Dedifferentiated amniotic fluid mesenchymal stem cell (primary cell): ENCODE measurements at regions not wholly inside any gene's neighbourhood (a gene's known extent, or its start where the extent isn't known, plus 50 kb on each side); places are given as distances from the start of the nearest gene placed in this dataset.
"Not testable (repeated sequence)": the region's sequence is repeated elsewhere in the genome, so short reads cannot be mapped to it uniquely, and the experiment has no call there.

Experiments used
- DNase-seq: peaks from one replicate; pipeline ENCODE4 v3.0.0-alpha.2; 2016; ENCODE audit errors: extremely low spot score

- DNase-seq, result not testable (repeated sequence)
Observed at GRCh38 chr22:48716154-48716553, 1111.5 kb downstream of the BRD1 start.

- DNase-seq, result no peak
Observed at GRCh38 chr22:48715511-48715910, 1112.2 kb downstream of the BRD1 start.

GRCh38 chr22:48714231-48714630, 1113.4 kb downstream of the BRD1 start:
- DNase-seq, result no peak

- no peak for DNase-seq
Observed at GRCh38 chr22:48713272-48714205, 1114.1 kb downstream of the BRD1 start.

- no peak for DNase-seq
Observed at GRCh38 chr22:48712558-48713271, 1115.0 kb downstream of the BRD1 start.

GRCh38 chr22:48711669-48712068, 1116.0 kb downstream of the BRD1 start:
- no peak for DNase-seq

- no peak for DNase-seq
Observed at GRCh38 chr22:48711031-48711431, 1116.6 kb downstream of the BRD1 start.

GRCh38 chr22:48710410-48710809, 1117.3 kb downstream of the BRD1 start:
- no peak for DNase-seq

GRCh38 chr22:48709976-48710375, 1117.7 kb downstream of the BRD1 start:
- no peak for DNase-seq

GRCh38 chr22:48709453-48709852, 1118.2 kb downstream of the BRD1 start:
- DNase-seq, result no peak

- DNase-seq, result no peak
Observed at GRCh38 chr22:48708558-48709245, 1119.0 kb downstream of the BRD1 start.

- DNase-seq, result no peak
Observed at GRCh38 chr22:48707763-48708557, 1119.7 kb downstream of the BRD1 start.

GRCh38 chr22:48706934-48707762, 1120.5 kb downstream of the BRD1 start:
- no peak for DNase-seq

- DNase-seq, result no peak
Observed at GRCh38 chr22:48705917-48706605, 1121.6 kb downstream of the BRD1 start.

- no peak for DNase-seq
Observed at GRCh38 chr22:48705159-48705916, 1122.3 kb downstream of the BRD1 start.

GRCh38 chr22:48704335-48704734, 1123.3 kb downstream of the BRD1 start:
- no peak for DNase-seq

GRCh38 chr22:48703265-48703941, 1124.3 kb downstream of the BRD1 start:
- DNase-seq, result no peak

GRCh38 chr22:48702573-48703264, 1125.0 kb downstream of the BRD1 start:
- no peak for DNase-seq
